ENCODE measurements at regions not wholly inside any gene's neighbourhood (a gene's known extent, or its start where the extent isn't known, plus 50 kb on each side); places are given as distances from the start of the nearest gene placed in this dataset.
"Not testable (repeated sequence)": the region's sequence is repeated elsewhere in the genome, so short reads cannot be mapped to it uniquely, and the experiment has no call there.

GRCh38 chr15:93968773-93969172, 262.6 kb upstream of the MCTP2 start:
- in situ Hi-C loops (cut with HindIII; ENCODE audit: low sequenced_read_pairs): no loop called here

DNA sequence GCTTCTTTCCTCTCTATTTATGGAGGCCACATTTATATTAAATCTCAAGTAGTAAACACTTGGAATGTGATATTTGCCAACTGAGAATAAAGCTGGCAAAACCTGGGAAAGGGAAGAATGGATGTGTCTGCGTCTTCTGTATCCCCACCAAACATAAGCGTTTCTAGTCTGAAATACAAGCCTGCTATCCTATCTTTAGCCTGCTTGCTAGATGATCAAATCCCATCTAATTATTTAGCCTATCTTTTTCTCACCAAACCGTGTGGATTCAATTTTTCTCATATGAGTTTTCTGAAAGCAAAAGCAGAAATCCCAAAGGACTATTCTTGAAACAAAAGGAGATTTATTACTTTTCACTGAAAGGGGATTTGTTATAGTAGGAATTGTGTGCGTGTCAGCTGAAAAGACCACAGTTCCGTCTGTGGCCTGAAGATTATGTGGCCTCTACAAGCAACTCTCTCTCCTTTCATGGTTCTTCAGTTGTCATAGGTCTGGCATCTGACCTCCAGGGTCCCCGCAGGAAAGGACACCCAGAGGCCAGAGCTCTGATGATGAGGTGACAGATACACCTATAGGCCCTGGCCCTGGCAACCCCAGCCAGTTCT, 266.0 kb upstream of the MCTP2 start:
- in situ Hi-C loops (cut with HindIII; ENCODE audit: low sequenced_read_pairs): no loop called here

DNA sequence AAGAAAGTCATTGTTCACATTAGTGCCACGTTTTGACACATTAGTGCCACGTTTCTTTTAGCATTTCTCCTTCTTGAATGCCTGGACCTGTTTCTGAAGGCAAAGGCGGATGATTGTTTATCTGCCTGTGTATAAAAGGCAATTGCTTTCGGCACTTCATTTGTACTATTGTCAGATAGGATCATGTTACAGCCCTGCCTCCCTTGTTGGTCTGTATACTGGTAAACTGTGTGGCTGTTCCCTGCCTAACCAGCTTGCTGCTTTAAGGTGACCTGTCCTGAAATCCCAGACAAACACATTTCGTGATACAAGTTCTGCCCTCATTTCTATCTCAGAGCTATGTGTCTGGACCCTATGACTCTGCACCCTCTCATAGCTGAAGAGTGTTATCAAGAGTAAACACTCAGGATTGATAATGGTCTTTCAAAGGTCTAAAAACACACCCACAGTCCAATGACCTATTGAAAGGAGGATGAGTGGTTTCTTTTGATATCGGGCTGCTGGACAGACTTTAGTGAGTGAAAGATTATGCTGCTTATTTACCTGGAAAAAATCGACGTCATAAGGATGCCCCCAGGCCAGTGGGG, 276.3 kb upstream of the MCTP2 start:
- in situ Hi-C loops (cut with HindIII; ENCODE audit: low sequenced_read_pairs): no loop called here

GRCh38 chr15:93948726-93949125, 282.6 kb upstream of the MCTP2 start:
- in situ Hi-C loops (cut with HindIII; ENCODE audit: low sequenced_read_pairs): no loop called here

DNA sequence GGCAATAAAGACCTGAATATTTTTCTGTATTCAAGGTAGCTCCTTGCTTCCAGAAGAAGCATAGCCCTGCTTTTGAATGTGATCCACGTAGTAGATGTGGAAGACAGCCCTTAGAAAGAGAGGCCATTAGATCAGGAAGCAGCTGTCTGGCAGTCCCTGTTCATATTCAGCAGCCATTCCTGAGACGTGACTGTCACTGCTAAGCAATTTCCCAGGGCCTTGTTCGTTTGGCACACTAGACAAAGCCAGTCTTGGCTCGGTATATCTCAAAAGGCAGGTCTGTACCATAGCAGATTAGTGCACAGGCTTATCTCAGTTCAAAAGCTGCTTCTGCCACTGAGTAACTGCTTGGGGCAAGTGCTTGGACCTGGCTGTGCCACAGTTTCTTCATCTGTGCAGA, 287.8 kb upstream of the MCTP2 start:
- in situ Hi-C loops (cut with HindIII; ENCODE audit: low sequenced_read_pairs): no loop called here

- in situ Hi-C loops (cut with HindIII; ENCODE audit: low sequenced_read_pairs): no loop called here
Observed at GRCh38 chr15:93942269-93942694, 289.1 kb upstream of the MCTP2 start.

DNA sequence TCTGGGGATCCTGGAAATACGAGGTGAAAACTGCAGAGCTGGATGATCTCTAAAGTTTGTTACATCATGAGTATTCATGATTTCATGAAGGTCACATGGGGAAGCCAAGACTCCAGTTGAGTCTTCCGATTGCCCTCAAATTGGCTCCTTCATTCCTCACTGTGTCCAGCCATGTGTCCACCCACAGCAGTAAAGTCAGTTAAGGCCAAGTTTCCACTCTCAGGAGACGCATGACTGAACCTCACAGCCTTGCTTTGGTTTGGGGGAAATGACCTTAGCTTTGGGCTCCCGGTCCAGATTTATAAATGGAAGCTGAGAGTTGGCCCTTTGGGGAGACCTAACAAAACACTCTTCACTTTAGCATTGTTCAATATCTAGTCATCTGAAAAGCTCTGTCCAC, 289.7 kb upstream of the MCTP2 start:
- in situ Hi-C loops (cut with HindIII; ENCODE audit: low sequenced_read_pairs): no loop called here

DNA sequence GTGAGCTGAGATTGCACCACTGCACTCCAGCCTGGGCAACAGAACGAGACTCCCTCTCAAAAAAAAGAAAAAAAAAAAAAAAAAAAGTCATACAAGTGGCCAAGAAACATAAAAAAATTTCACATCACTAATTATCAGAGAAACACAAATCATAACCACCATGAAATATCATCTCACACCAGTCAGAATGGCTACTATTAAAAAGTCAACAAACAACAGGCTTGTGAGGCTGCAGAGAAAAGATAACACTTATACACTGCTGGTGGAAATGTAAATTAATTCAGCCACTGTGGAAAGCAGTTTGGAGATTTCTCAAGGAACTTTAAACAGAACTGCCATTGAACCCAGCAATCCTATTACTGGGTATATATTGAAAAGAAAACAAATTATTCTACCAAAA, 291.1 kb upstream of the MCTP2 start:
- in situ Hi-C loops (cut with HindIII; ENCODE audit: low sequenced_read_pairs): no loop called here

GRCh38 chr15:93932164-93932776, 299.1 kb upstream of the MCTP2 start:
- in situ Hi-C loops (cut with HindIII; ENCODE audit: low sequenced_read_pairs): no loop called here

DNA sequence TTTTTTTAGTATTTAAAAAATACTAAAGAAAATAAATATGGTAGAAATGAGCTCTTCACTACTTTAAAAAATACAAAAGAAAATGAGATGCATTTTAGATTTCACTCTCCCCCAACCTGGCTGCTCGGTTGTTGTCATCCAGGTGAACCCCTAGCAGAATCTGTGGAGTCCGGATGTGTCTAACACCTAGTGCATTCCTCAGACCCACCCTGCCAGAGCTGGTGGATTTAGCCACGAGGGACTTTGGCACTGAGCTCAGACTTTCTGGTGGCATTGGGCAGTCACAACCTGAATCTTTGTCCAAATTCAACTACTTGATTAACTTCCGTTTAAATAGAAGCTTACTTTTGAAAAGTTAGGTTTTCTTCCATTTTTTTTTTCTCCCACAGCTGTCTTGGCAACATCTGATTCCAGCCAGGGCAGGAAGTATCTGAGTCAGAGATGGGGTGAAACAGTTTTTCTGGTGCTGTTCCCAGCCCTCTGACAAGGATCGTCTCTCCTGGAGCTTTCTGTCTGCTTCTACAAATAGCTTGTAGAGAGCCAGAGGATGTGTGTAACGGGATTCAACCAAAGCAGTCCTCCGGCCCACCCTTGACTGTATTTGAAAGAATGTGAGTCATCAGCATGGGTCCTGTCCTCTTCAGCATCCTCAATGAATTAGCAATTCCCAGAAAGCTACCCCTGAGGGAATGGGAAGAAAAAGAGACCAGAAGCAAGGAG, 301.8 kb upstream of the MCTP2 start:
- in situ Hi-C loops (cut with HindIII; ENCODE audit: low sequenced_read_pairs): no loop called here

DNA sequence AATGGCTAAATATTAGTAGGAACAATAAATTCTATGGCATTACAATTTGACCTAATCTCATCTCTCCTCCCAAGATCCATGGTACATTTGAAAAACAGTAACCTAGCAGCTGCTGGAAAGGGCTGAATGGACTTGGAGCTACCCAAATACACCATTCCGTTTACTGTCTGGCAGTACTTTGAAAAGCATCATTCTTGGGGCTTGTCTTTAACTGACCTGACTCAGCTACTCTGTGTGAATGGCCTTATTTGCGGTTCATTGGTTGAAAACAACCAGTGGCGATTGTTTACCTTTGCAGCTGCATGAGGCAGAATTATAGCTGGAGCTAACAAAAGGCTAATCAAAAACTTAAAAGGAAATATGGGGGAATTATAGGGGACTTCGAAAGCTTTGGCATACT, 311.2 kb upstream of the MCTP2 start:
- in situ Hi-C loops (cut with HindIII; ENCODE audit: low sequenced_read_pairs): no loop called here

- in situ Hi-C loops (cut with HindIII; ENCODE audit: low sequenced_read_pairs): not testable (repeated sequence)
Observed at GRCh38 chr15:93918801-93919200, 312.6 kb upstream of the MCTP2 start.

GRCh38 chr15:93917181-93917580, 314.2 kb upstream of the MCTP2 start:
- in situ Hi-C loops (cut with HindIII; ENCODE audit: low sequenced_read_pairs): no loop called here

DNA sequence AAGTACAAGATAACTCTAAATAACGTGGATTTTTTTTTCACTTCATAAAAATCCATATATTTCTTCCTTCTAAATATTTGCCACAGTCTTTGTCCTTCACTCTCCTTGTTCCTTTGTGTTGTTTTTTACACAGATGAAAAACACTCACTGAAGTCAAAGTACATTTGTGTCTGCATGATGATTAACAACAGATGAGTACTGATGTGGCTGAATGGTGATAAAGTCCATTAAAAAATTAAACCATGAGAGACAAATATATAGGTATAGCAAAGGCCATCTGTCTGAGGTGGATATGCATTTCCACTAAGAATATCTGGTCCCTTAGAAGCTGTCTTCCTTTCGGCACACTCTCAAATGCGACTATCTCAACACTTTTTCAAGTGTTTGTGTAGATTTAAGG, 317.5 kb upstream of the MCTP2 start:
- in situ Hi-C loops (cut with HindIII; ENCODE audit: low sequenced_read_pairs): no loop called here

DNA sequence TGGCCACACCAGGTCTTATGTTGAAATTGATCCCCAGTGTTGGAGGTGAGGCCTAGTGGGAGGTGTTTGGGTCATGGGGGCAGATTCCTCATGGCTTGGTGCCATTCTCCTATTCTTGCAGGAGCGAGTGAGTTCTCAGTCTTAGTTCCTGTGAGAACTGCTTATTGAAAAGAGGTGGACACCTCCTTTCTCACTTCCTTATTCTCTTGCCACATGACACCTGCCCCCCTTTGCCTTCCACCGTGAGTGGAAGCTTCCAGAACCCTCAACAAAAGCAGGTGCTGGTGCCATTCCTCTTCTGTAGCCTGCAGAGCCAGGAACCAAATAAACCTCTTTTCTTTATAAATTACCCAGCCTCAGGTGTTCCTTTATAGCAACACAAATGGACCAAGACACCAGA, 318.1 kb upstream of the MCTP2 start:
- in situ Hi-C loops (cut with HindIII; ENCODE audit: low sequenced_read_pairs): no loop called here

GRCh38 chr15:93900476-93901400, 330.6 kb upstream of the MCTP2 start:
- in situ Hi-C loops (cut with HindIII; ENCODE audit: low sequenced_read_pairs): loop anchor here (5.0 kb wide), 1 partner anchor 33 kb away; no protein-coding TSS in a partner anchor

GRCh38 chr15:93899817-93900216, 331.5 kb upstream of the MCTP2 start:
- in situ Hi-C loops (cut with HindIII; ENCODE audit: low sequenced_read_pairs): loop anchor here (5.0 kb wide), 1 partner anchor 33 kb away; no protein-coding TSS in a partner anchor

DNA sequence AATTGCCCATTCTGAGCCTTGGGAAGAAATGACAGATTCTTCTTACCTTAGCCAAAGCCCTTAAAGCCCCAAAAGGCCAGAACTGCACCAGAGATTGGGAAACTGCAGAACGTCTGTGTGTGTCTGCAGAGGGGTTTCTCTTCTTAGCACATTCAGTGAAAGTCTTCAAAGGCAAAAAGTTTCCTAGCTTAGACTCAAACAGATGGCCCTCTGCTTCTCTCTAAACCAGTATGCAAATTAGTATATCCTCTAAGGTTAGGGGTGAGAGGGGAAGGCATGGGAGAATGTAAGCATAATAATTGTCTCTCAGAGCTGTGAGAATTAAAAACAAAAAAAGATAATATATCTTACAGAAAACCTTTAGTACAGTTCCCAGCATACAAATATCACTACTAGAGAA, 334.0 kb upstream of the MCTP2 start:
- in situ Hi-C loops (cut with HindIII; ENCODE audit: low sequenced_read_pairs): no loop called here

DNA sequence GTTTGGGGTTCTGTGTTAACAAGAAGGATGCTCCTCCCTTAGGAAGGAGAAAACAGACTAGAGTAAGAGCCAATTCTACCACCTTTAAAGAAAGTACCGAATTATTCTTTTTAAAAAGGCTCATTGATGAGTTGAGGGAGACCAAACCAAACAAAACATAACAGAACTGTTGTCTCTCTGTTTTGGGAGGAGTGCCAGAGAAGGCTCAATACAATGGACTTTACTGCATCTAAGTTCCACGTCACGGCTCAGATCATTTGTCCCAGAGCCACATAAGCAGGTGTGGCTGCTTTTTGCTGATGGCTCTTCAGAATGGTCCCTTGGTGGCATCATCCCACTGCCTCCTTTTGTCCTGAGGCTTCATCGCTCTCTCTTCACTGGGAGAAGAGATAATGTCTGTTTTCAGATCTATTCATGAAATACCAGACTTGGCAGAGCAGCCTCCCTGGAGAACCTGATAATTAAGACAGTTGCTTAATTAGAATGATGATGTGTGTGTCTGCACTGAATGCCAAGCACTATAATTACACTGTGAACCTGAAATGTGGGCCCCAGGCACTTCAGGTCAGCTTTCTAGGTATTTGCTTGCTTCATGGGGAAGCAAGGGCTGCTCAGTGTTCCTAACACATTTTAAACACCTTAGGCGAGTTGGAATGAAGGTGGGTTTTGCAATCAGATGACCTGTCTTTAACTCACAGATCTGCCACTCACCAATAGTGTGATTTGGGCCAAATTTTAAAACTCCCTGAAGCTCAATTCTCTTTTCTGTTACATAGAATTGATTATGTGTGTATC, 335.2 kb upstream of the MCTP2 start:
- in situ Hi-C loops (cut with HindIII; ENCODE audit: low sequenced_read_pairs): no loop called here

DNA sequence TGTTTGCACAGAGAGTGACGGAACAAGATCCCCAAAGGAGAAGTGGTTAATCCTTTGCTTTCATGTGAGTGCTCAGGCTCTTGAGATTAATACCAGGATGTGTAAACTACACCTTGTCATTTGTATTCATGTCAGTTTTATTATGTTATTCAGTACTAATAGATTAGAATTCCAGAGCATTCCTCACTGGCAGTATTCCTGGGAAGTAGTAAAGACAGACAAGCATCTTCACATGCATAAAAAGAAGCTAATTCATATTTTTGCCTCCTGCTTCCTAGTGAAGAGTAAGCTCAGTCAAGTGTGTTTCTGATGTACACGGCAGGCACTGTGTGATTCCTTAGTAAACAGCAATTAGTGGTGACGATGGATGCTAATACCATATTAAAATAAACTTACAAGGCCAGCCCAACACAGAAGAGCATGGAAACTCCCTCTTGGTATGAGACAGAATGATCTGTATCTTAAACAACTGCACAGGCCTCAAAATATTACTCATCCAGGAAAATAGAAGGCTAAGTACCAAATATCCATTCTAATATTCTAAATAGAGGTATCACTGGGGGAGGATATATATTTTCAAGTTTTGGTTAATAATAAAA, 336.8 kb upstream of the MCTP2 start:
- in situ Hi-C loops (cut with HindIII; ENCODE audit: low sequenced_read_pairs): no loop called here
